GM21367 (cell line): ENCODE measurements at regions not wholly inside any gene's neighbourhood (a gene's known extent, or its start where the extent isn't known, plus 50 kb on each side); places are given as distances from the start of the nearest gene placed in this dataset.

Experiments used
- ATAC-seq: cut with Tn5 transposase; IDR thresholded peaks from one replicate; pipeline ENCODE4 v1.9.1; 2021; ENCODE audit not compliant: unreplicated experiment

DNA sequence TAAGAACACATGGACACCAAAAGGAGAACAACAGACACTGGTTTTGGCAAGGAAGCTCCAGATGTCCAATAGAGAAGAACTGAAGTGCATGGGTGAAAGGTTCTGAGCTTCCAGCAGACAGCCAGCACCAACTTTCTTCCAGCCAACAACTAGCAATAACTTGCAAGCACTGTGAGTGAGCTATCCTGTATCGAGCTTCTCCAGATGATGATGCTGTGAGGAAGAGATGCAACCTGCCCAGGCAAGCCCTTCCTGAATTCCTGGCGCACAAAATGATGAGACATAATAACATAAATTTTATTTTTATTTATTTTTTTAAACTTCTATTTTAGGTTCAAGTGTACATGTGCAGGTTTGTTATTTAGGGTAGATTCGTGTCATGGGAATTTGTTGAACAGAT, 692.1 kb downstream of the DNAJB9 start:
- ATAC-seq: no peak

DNA sequence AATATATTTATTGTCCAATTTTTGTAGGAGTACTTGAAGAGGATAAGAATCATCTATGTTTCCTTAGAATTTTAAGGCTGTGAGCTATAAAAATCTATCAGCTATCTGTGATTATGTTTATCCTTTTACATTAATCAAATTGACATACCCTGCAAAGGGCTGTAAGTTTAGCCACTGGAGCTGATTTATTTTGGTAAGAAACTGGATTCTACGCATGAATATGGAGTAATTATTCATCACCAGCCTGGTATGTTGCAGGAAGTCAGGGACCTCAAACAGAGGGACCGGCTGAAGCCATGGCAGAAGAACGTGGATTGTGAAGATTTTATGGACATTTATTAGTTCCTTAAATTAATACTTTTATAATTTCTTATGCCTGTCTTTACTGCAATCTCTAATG, 696.9 kb downstream of the DNAJB9 start:
- ATAC-seq: no peak

DNA sequence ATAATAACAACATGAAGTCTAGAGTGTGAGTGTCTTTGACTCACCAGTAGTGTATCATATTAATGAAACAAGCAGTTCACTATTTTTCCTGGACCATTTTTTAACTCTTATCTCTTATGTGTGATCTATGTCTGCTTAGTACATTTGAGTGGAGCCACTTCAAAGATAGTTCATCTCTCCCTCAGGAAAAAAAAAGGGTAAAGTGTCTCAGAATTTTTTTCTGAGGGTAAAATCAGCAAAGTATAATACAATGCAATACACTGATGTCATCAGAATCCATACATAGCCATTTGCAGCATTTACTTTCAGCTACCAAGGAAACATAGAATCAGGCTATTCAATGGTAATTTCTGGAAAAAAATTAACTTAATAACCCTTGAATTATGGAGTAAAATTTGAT, 706.7 kb downstream of the DNAJB9 start:
- ATAC-seq: no peak

DNA sequence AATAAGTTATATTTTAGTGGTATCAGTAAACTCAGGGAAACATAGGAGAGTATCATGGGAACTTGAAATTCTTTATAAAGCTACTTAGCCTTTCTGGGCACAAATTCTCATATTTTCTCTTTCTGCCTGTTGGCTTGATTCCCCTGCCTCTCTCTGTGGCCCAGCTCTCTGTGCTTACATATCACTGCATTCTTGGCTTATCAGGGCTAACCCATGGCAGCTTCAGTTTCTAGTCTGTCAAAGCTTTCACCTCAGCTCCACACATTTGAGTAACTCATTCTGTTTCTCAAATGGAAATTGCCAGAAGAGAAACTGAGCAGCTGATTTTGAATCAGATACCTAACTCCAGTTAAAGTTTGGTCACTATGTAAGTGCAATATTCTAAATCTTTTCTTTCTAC, 713.1 kb downstream of the DNAJB9 start:
- ATAC-seq: no peak

DNA sequence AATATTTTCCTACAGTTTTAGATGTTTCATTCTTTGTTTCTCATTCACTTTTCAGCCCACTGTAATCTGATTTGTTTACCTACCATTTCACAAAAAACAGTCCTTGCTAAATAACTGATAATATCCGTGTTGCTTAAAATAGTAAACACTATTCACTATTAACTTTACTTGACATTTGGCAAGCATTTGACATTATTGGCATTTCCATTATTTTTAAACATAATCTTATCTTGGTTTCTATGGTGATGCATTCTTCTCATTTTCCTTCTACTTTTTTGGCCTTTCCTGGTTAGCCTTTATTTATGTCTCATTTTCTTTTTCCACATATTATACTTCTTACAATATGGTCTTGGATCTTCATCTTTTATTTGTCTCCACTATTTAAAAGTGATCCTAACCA, 715.3 kb downstream of the DNAJB9 start:
- no peak for ATAC-seq

DNA sequence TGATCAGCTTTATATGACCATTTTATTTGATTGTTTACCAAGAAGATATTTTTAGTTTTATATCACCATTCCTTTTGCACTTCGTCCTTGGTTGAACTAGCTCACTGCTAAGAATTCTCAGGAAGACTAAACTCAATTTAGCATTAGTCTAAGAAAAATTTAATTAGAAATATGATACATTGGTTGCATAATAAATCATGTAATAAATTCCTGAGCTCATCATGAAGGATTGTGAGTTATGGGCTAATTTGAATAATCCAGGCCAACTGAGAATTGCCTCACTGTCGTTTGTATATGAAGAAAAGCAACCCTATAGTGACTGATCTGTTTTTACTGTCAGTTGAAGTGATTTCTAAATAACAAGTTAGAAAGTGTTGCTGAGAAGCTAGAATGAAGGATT, 725.5 kb downstream of the DNAJB9 start:
- no peak for ATAC-seq

DNA sequence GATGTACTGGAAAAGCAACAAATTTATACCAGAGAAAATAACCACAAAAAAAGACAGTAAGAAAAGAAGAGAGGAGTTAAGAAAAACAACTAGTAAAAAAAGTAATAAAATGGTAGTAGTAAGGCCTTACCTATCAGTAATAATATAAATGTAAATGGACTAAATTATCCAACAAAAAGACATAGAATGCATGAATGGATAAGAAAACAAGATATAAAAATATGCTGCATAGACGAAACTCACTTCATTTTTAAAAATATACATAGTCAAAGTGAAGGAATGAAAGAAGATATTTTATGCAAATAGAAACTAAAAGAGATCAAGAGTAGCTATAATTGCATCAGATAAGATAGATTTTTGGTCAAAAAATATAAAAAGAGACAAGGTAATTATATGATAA, 739.1 kb downstream of the DNAJB9 start:
- ATAC-seq: no peak

DNA sequence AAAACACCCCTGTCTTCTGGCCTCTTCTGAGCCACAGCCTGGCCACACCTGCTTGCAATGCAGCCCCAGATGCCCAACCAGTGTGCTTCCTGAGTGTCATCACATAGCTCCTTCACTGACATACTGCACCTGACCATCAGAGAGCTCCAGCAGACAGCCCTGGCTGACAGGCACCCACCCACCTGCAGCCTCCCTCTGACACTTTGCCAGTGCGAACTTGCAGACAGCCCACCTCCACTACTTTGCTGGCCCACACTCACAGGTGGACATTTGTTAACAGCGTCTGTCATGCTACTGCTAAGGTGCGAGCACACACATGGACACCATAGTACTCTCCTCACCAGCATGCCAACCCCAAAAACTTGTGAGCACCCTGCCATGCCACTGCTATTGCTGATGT, 740.1 kb downstream of the DNAJB9 start:
- ATAC-seq: no peak

DNA sequence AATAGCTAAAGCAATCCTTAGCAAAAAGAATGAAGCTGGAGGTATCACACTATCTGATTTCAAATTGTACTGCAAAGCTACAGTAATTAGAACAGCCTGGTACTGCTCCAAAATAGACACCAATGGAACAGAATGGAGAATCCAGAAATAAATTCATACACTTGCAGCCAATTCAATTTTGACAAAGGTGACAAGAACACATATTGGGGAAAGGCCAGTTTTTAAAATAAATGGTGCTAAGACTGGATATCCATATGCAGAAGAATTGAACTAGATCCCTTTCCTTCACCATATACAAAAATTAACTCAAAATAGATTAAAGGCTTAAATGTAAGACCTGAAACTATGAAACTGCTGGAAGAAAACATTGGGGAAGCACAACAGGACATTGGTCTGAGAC, 748.5 kb downstream of the DNAJB9 start:
- ATAC-seq: no peak

DNA sequence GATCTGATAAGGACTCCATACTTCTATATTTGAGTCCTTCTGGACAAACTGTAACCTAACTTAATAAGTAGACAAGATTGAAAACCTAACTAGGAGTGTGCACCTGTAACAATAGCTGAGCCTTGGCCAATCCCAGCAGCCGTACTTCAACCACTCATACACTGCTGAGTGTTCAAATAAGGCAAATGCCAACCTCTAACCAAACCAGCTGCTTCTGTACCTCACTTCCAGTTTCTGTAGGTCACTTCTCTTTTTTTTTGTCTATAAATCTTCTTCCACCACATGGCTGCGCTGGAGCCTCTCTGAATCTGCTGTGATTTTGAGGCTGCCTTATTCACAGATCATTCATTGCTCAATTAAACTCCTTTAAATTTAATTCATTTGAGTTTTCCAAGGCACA, 753.2 kb downstream of the DNAJB9 start:
- ATAC-seq: no peak

DNA sequence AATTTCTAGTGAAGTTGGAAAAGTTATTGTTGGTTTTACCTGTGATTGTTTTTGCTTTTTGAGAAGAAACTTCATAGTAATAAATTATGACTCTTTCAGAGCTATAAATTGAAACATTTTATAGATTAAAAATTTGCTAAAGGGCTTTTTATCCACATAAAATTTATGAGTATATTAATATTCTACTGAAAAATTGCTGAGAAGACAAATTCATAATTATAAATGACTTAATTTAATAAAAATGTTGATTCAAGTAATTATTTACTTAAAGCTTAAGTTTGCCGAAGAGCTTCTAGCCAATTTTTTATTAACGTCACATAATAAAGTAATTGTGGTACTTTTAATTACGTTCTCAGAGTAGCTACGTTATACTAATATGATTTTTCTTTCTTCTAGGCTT, 761.7 kb downstream of the DNAJB9 start:
- ATAC-seq: no peak

DNA sequence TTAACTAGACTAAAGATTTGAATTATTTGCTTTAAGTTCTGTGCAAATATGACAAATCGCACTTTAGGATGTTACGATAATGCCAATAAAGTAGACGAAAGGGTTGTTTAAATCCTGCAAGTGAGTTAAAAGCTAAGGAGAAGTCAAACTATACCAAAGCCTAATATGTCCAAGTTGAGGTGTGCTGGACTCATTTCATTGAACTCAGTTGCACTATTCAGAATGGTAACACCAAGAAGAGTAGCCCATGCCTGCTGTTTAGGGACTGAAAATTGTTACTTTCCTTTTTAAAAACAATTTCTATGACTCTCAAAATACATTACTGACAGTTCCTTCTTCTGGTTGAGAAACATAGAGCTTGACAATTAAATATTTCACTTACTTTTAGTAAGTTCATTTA, 766.3 kb downstream of the DNAJB9 start:
- no peak for ATAC-seq

DNA sequence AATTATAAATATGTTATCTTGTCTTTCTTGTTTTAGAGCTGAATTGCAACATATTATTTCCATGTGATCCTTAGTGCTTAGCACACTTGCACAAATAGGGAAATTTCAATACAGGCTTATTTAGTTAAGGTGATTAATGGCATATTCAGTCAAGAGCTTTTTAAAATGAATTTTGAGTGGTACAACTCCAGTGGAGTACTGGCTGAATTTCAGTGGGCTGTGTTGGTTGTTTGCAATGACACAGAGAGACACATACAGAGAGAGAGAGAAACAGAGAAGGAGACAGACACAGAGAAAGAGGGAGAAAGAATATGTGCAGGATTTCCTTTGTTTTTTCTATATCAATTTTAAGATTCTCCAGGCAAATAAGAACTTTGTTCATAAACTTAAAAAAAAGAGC, 766.9 kb downstream of the DNAJB9 start:
- no peak for ATAC-seq

DNA sequence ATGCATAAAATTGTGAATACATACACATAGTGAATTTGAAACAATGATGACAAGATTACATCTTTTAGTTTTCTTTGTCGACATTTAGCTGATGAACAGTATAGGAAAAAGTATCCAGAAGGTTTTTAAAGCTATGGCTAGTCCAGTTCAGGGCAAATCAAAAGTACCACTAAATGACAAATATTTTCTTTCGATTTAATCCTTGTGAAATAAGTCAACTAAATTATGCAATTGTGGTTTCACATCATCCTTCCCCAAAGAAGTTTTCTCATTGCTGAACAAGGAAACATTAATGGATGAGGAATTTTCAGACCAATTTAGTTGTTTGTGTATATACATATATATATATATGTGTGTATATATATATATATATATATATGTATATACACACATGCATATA, 774.0 kb downstream of the DNAJB9 start:
- no peak for ATAC-seq

DNA sequence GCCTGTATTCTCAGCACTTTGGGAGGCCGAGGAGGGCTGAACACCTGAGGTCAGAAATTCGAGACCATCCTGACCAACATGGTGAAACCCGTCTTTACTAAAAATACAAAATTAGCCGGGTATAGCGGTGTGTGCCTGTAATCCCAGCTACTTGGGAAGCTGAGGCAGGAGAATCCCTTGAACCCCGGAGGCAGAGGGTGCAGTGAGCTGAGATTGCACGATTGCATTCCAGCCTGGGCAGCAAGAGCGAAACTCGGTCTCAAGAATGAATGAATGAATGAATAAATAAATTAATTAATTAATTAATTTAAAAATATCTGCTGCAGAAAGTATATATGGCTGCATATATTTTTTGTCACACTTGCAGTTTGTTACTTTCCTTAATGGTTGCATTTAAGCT, 781.8 kb downstream of the DNAJB9 start:
- no peak for ATAC-seq

DNA sequence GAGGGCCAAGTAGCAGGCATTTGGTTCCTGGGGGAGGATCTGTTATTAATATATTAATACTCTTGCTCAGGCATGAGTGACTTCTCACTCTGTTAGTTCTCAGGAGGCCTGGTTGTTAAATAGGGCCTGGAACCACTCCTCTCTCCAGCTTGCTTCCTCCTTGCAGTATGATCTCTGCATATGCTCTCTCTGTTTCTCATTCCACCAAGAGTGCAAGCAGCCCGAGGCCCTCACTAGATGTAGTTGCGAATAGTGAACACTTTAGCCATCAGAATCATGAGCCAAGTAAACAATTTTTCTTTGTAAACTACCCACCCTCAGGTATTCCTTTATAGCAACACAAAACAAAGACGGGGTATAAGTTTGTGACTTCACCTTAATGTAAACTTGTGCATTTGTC, 784.3 kb downstream of the DNAJB9 start:
- no peak for ATAC-seq

DNA sequence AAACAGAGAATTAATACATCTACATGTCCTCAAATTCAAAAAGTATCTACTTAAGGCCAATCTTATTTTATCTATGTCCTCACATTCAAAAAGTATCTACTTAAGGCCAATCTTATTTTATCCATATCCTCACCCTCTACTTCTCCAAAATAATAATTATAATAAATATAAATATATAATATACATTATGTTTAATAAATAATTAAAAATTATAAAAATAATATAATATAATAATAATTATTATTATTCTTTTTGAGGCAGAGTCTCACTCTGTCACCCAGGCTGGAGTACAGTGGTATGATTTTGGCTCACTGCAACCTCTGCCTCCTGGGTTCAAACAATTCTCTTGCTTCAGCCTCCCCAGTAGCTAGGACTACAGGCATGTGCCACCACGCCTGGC, 784.9 kb downstream of the DNAJB9 start:
- no peak for ATAC-seq

DNA sequence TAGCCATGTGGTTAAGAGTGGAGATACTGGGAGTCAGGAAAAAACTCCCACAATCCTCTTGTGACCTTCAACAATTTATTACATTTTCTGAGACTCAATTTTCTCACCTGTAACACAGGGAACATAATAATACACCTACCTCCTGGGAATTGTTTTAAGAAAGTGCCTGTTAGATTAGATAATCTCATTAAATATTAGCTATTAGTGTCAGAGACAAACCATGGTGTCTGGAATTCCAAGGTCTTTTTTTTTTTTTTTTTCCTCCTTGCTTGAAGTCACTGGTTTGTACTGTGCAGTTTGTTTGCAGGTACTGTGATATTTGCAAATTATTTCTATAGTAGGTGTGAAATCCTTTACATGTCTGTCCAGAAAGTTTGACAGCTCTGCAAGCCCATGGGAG, 806.1 kb downstream of the DNAJB9 start:
- no peak for ATAC-seq

DNA sequence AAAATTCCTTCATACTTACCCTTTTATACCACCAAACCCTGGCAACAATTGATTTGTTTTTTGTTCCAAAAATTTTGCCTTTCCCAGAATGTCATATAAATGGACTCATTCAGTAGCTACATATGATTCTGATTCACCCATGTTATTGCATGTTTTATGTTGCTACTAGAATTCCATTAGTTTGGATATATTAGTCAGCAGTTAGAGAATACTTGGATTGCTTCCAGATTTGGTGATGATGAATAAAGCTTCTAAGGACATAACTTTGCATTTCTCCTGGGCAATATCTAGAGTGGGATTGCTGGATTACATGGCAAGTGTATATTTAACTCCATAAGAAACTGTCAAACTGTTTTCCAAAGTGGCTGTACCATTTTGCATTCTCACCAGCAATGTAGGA, 806.9 kb downstream of the DNAJB9 start:
- ATAC-seq: no peak

DNA sequence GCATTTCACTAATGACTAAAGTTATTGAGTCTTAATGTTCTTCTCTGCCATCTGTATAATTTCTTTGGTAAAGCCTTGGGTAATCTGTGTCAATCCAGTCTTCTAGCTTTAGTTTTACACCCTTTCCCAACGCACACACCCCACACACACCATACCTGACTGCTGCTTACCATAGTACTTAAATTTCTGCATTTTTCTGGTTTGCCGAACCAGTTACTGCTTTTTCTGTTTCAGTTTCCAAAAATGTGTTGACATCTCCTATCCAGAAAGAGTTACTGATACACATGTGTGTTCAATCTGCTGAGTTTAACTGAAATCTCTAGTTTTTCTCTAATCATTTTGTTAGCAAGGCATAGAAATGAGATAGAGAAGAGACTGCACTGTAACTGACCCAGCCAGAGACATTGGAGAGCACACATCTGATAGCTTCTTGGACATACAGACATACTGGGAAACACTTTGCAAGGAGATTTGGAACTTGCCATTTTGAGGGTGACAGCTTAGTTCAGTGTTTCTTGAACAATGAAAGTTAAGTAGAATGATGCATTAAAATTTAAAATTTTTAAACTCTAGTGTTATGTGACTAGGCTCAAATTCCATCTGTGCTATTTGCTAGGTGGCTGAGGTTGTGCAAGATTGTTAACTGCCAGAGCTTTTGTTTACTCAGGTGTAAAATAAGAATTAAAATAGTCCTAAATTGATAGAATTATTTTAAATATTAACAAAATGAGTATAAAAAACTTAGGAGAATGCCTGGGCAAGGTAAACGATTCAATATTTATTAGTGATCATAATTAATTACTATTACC, 807.6 kb downstream of the DNAJB9 start:
- ATAC-seq: no peak

DNA sequence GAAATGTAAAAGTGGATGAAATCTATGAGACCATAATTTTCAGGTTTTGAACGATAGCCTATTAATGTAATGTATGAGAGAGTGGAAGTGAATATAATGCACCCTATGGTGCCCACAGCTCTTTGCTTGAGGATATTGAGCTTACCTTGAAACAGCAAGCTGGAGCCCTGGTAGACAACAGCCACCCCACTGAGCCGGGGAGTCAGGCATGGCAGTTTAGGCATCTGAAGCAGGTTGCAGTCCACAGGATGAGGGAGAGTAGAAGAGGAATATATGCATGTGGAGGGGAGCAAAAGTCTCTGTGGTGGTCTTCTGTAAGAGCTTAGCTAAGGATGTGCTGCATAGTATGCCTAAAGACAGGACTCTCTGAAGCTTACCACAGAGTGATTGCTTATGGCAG, 817.3 kb downstream of the DNAJB9 start:
- ATAC-seq: no peak

DNA sequence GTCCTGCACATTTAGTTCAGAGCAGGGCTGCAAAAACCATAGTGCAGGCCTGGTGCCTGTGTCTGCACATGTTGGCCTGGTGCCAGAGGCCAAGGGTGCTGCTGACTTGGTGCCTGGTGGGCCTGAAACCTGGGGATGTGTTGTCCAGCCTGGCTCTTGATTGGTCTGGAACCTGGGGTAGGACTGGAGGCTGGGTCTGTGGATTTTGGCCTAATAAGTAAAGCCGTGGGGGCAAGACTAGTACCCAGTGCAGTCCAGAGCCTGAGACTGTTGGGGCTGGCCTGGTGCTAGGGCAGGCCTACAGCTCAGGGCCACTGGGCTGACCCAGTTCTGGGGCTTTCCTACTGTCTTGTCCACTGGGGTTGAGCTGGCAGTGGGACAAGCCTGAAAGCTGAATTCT, 817.9 kb downstream of the DNAJB9 start:
- ATAC-seq: no peak

DNA sequence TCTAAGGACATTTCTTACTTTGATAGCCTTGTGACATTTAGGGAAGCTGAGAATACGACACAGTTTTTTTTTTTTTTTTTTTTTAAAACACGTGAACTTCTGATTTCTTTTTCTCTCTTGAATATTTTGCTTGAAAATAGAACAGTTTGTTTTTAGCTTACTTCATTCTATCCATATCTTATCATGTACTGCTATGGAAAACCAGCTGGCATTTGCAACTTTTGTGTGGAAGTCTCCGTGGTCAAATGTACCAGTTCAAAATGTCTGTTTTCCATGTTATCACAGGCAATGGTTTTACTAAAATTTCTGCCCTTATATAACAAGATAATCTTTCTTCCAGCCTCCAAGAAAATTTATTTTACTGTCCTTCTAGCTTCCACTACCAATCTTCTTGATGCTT, 821.6 kb downstream of the DNAJB9 start:
- no peak for ATAC-seq
